B cell (primary cell): ENCODE measurements at regions not wholly inside any gene's neighbourhood (a gene's known extent, or its start where the extent isn't known, plus 50 kb on each side); places are given as distances from the start of the nearest gene placed in this dataset.

ENCODE experiments used
- ATAC-seq: fragments of 200-7000 bp; cut with Tn5 transposase; one replicate; pipeline ENCODE4 v1.10.0; 2021; ENCODE audit warnings: low read depth, mild to moderate bottlenecking, moderate number of reproducible peaks, moderate library complexity
- CTCF ChIA-PET: fragments of 350-600 bp; sonication (Branson Sonifier 250); formaldehyde crosslinking; loops from one replicate; lab custom pipeline; 2021; ENCODE audit warnings: antibody characterized with exemption, inconsistent platforms; lab: Charles Lee
- POLR2A ChIA-PET: fragments of 350-600 bp; sonication (Branson Sonifier 250); formaldehyde crosslinking; loops from one replicate; lab custom pipeline; 2021; ENCODE audit warnings: antibody characterized with exemption; lab: Charles Lee
- DNase-seq: peaks from one replicate; pipeline ENCODE4 v3.0.0; 2013
- H2AFZ ChIP-seq: 2 replicates; pipeline ENCODE4 v1.6.1; 2012; ENCODE audit warnings: mild to moderate bottlenecking, low read depth, low read length; ENCODE audit not compliant: insufficient read depth, poor library complexity, severe bottlenecking
- H3K27ac ChIP-seq, 2 donors: 1 replicate in 1 of 2; 2 replicates in 1 of 2; pipeline ENCODE4 v1.5.1; 2012 to 2013; ENCODE audit warnings: low read length in 2 of 2, mild to moderate bottlenecking in 2 of 2, moderate library complexity in 1 of 2
- H3K27me3 ChIP-seq, 4 experiments: fragments of 200-600 bp in 1 of 4; sonication (generic) in 1 of 4; replicated peaks in 1 of 4; 1 replicate in 2 of 4; 2 replicates in 2 of 4; pipeline versions ENCODE4 v1.6.1 to v1.7.0; 2013 to 2016; ENCODE audit warnings: low read length in 3 of 4, mild to moderate bottlenecking in 2 of 4, mixed read lengths in 1 of 4, moderate library complexity in 1 of 4; ENCODE audit not compliant: insufficient read depth in 4 of 4, control insufficient read depth in 3 of 4; ENCODE audit errors: control extremely low read depth in 1 of 4
- H3K36me3 ChIP-seq, 2 experiments: replicated peaks in 1 of 2; 1 replicate in 1 of 2; 2 replicates in 1 of 2; pipeline versions ENCODE4 v1.6.1 to v1.7.1; 2013; ENCODE audit warnings: low read length in 1 of 2; ENCODE audit not compliant: insufficient read depth in 2 of 2, control insufficient read depth in 1 of 2; ENCODE audit errors: control extremely low read depth in 1 of 2, extremely low read depth in 1 of 2
- H3K4me1 ChIP-seq, 2 donors: fragments of 200-600 bp in 1 of 2; sonication (generic) in 1 of 2; 1 replicate in 1 of 2; 2 replicates in 1 of 2; pipeline versions ENCODE4 v1.5.1 to v1.6.1; 2013 to 2017; ENCODE audit warnings: low read length in 2 of 2; ENCODE audit not compliant: control insufficient read depth in 2 of 2, insufficient read depth in 2 of 2
- H3K4me2 ChIP-seq: replicated peaks from 2 replicates; pipeline ENCODE3; 2012; ENCODE audit warnings: mild to moderate bottlenecking, low read depth, low read length; ENCODE audit not compliant: poor library complexity, severe bottlenecking
- H3K4me3 ChIP-seq, 5 experiments: fragments of 200-600 bp in 1 of 5; sonication (generic) in 1 of 5; 1 replicate in 3 of 5; 2 replicates in 2 of 5; pipeline versions ENCODE4 v1.5.1 to v1.7.0; 2011 to 2016; ENCODE audit warnings: low read length in 4 of 5, mild to moderate bottlenecking in 4 of 5, low read depth in 2 of 5, control low read depth in 1 of 5, moderate library complexity in 1 of 5; ENCODE audit not compliant: insufficient read depth in 1 of 5; ENCODE audit errors: control extremely low read depth in 1 of 5, extremely low read depth in 1 of 5
- H3K79me2 ChIP-seq: fragments of 200-600 bp; sonication (generic); one replicate; pipeline ENCODE4 v1.6.0; 2016; ENCODE audit warnings: low read length; ENCODE audit not compliant: control insufficient read depth, insufficient read depth
- H3K9ac ChIP-seq: fragments of 200-600 bp; sonication (generic); 2 replicates; pipeline ENCODE4 v1.6.1; 2017; ENCODE audit warnings: mild to moderate bottlenecking, low read length, moderate library complexity
- H3K9me3 ChIP-seq, 3 donors: one replicate each; pipeline versions ENCODE4 v1.6.1 to v1.7.1; 2013; ENCODE audit warnings: low read length in 2 of 3; ENCODE audit not compliant: control insufficient read depth in 2 of 3, insufficient read depth in 1 of 3; ENCODE audit errors: control extremely low read depth in 1 of 3
- H4K20me1 ChIP-seq: 2 replicates; pipeline ENCODE4 v1.6.0; 2012; ENCODE audit warnings: mild to moderate bottlenecking, low read length; ENCODE audit not compliant: insufficient read depth, control insufficient read depth, poor library complexity, severe bottlenecking
- H3K27ac Mint-ChIP-seq: one replicate; pipeline ENCODE4 v1.8.0; 2021; ENCODE audit warnings: mixed read lengths
- H3K27me3 Mint-ChIP-seq: one replicate; pipeline ENCODE4 v1.8.0; 2021; ENCODE audit warnings: mixed read lengths
- H3K4me1 Mint-ChIP-seq: one replicate; pipeline ENCODE4 v1.8.0; 2021; ENCODE audit warnings: mixed read lengths
- H3K4me3 Mint-ChIP-seq: one replicate; pipeline ENCODE4 v1.8.0; 2021; ENCODE audit warnings: mixed read lengths
- H3K9me3 Mint-ChIP-seq: one replicate; pipeline ENCODE4 v1.8.0; 2022; ENCODE audit warnings: mixed read lengths; ENCODE audit not compliant: insufficient read depth
- CTCF ChIP-seq: fragments of 200-600 bp; IDR thresholded peaks from one replicate; pipeline ENCODE4 v1.8.0; 2022; ENCODE audit warnings: antibody characterized with exemption, mild to moderate bottlenecking
- EZH2 ChIP-seq: IDR thresholded peaks from 2 replicates; pipeline ENCODE4 v1.6.1; 2012; ENCODE audit warnings: borderline replicate concordance, low read depth, mild to moderate bottlenecking, moderate library complexity, low read length; ENCODE audit not compliant: insufficient read depth, poor library complexity, severe bottlenecking
- WGBS: methylation state at CpG from one replicate; pipeline ENCODE4 v1.1.5; 2013; ENCODE audit warnings: missing lambda C conversion rate; ENCODE audit not compliant: insufficient coverage; 5-methylcytosine and 5-hydroxymethylcytosine counted together
- intact Hi-C: fragments of 100-400 bp; cut with micrococcal nuclease; formaldehyde crosslinking; loops from one replicate; pipeline ENCODE4 v1.10.0; 2022

GRCh38 chr13:87206708-87207107, 464.5 kb upstream of the SLITRK5 start:
- no peak for TF ChIP-seq EZH2
- H4K20me1 ChIP-seq, result no peaks in the 10 kb centered on the region
- peaks cover 2% of the 10 kb centered on the region for H3K9me3 Mint-ChIP-seq
- intact Hi-C loops, result no loop called here
- H3K4me2 ChIP-seq, result no peak overlapping the region
- no peak overlapping the region for H3K4me3 ChIP-seq
- H3K4me1 Mint-ChIP-seq, result no peaks in the 10 kb centered on the region
- H3K79me2 ChIP-seq, result no peaks in the 10 kb centered on the region
- H3K36me3 ChIP-seq, result no peaks in the 10 kb centered on the region
- H3K4me1 ChIP-seq, result no peaks in the 10 kb centered on the region
- no peak overlapping the region for H3K9ac ChIP-seq
- POLR2A ChIA-PET, result no interaction called here
- ATAC-seq (no peak), DNase-seq (no peak)
- H3K27me3 ChIP-seq, result no peaks in the 10 kb centered on the region
- no peaks in the 10 kb centered on the region for H3K27me3 Mint-ChIP-seq
- no peak overlapping the region for H3K27ac ChIP-seq
- no CpG with 5 or more reads among the region's 6 CpGs for WGBS
- no peak overlapping the region for H3K4me3 Mint-ChIP-seq
- no peak overlapping the region for H3K27ac Mint-ChIP-seq
- CTCF ChIA-PET, result no interaction called here
- no peaks in the 10 kb centered on the region for H3K9me3 ChIP-seq
- H2AFZ ChIP-seq, result no peak overlapping the region

GRCh38 chr13:87207280-87208003, 463.7 kb upstream of the SLITRK5 start:
- no peaks in the 10 kb centered on the region for H4K20me1 ChIP-seq
- H3K9ac ChIP-seq, result no peak overlapping the region
- no peak overlapping the region for H3K4me2 ChIP-seq
- TF ChIP-seq CTCF (no peak), EZH2 (no peak)
- Mint-ChIP-seq H3K4me3 (no peak overlapping the region), H3K27me3 (no peaks in the 10 kb centered on the region), H3K27ac (no peak overlapping the region), H3K9me3 (peaks cover 2% of the 10 kb centered on the region), H3K4me1 (no peaks in the 10 kb centered on the region)
- 60% methylated on average over 1 of the region's 4 CpGs for WGBS
- H3K4me3 ChIP-seq, result no peak overlapping the region
- CTCF ChIA-PET, result no interaction called here
- no peaks in the 10 kb centered on the region for H3K4me1 ChIP-seq
- no peak overlapping the region for H2AFZ ChIP-seq
- DNase-seq, result no peak
- no peaks in the 10 kb centered on the region for H3K9me3 ChIP-seq
- intact Hi-C loops, result no loop called here
- no peak overlapping the region for H3K27ac ChIP-seq
- no peaks in the 10 kb centered on the region for H3K36me3 ChIP-seq
- POLR2A ChIA-PET, result no interaction called here
- ATAC-seq, result no peak
- H3K27me3 ChIP-seq, result no peaks in the 10 kb centered on the region
- no peaks in the 10 kb centered on the region for H3K79me2 ChIP-seq
